ENCODE measurements at regions not wholly inside any gene's neighbourhood (a gene's known extent, or its start where the extent isn't known, plus 50 kb on each side); places are given as distances from the start of the nearest gene placed in this dataset.

DNA sequence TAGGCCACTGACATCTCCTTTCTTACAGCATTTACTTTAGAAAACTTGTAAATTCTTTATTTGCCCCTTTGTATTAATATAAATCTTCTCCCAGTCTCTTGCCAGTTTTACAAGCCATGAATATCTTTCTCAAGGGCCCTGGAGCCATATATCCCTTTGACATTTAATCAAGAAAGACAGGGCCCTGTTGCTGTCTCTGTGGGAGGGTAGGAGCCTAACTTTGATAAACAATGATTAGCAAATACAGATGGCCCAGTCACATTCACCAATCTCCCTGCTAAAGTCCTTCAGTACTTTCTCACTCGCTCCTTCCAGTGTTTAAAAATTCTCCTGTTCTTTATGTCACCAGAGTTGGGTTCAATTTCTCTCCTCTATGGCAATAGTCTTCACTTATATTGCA lies 479.8 kb upstream of the USP15 start:
- DNase-seq (no peak), ATAC-seq (replicated peaks) (no peak)
- Mint-ChIP-seq H3K4me1 (ENCODE audit: low read depth in 2 of 2) (no peaks in the 10 kb centered on the region), H3K27ac (no peak overlapping the region), H3K4me3 (no peak overlapping the region), H3K36me3 (ENCODE audit: insufficient read depth) (no peaks in the 10 kb centered on the region), H3K27me3 (no peaks in the 10 kb centered on the region), H3K9me3 (peaks cover 4 to 19% of the 10 kb centered on the region in 2 donors)

- ATAC-seq (replicated peaks): no peak
Measured at GRCh38 chr12:61781021-61781581, 479.1 kb upstream of the USP15 start.

GRCh38 chr12:61796846-61797245 lies 463.4 kb upstream of the USP15 start:
- peaks cover 0 to 4% of the 10 kb centered on the region in 2 donors for H3K9me3 Mint-ChIP-seq

More at GRCh38 chr12:61781021-61781581, 479.1 kb upstream of the USP15 start:
- DNase-seq: no peak
- H3K27ac Mint-ChIP-seq: no peak overlapping the region
- H3K27me3 Mint-ChIP-seq: no peaks in the 10 kb centered on the region
- H3K9me3 Mint-ChIP-seq: peaks cover 7 to 25% of the 10 kb centered on the region in 2 donors
- H3K4me3 Mint-ChIP-seq: no peak overlapping the region
- H3K36me3 Mint-ChIP-seq (ENCODE audit: insufficient read depth): no peaks in the 10 kb centered on the region
- H3K4me1 Mint-ChIP-seq (ENCODE audit: low read depth in 2 of 2): no peaks in the 10 kb centered on the region

DNA sequence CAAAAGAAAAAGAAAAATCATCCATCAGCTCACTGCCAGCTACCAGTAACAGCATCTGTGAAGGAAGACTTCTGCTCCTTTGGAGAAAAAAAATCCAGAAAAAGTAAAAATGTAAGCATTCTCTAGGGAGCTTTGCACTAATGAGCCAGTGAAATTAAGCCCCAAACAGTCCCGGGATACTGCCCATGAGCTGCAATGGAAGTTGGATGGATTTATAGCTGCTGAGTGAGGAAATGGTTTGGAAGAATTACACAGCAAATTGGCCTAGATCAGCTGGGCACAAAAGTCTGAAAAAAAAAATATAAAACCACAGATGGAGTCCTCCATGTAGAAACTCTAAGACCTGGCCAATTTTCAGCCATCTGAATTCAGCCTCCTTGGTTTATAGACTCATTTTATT lies 462.9 kb upstream of the USP15 start:
- ATAC-seq (replicated peaks): no peak
- Mint-ChIP-seq H3K27me3 (no peaks in the 10 kb centered on the region), H3K4me3 (no peak overlapping the region), H3K36me3 (ENCODE audit: insufficient read depth) (no peaks in the 10 kb centered on the region), H3K27ac (no peak overlapping the region), H3K4me1 (ENCODE audit: low read depth in 2 of 2) (no peaks in the 10 kb centered on the region), H3K9me3 (peaks cover 0 to 4% of the 10 kb centered on the region in 2 donors)
- no peak for DNase-seq

More at GRCh38 chr12:61796846-61797245, 463.4 kb upstream of the USP15 start:
- Mint-ChIP-seq H3K4me3 (no peak overlapping the region), H3K4me1 (ENCODE audit: low read depth in 2 of 2) (no peaks in the 10 kb centered on the region), H3K36me3 (ENCODE audit: insufficient read depth) (no peaks in the 10 kb centered on the region), H3K27ac (no peak overlapping the region), H3K27me3 (no peaks in the 10 kb centered on the region)
- ATAC-seq (replicated peaks): no peak
- DNase-seq: no peak

- Mint-ChIP-seq H3K27me3 (no peaks in the 10 kb centered on the region), H3K27ac (no peak overlapping the region), H3K36me3 (ENCODE audit: insufficient read depth) (no peaks in the 10 kb centered on the region), H3K9me3 (peaks cover 0 to 6% of the 10 kb centered on the region in 2 donors), H3K4me3 (no peak overlapping the region), H3K4me1 (ENCODE audit: low read depth in 2 of 2) (no peaks in the 10 kb centered on the region)
- DNase-seq (no peak), ATAC-seq (replicated peaks) (no peak)
Measured at GRCh38 chr12:61798778-61799177, 461.4 kb upstream of the USP15 start.

- H3K9me3 Mint-ChIP-seq: peaks cover 0 to 9% of the 10 kb centered on the region in 2 donors
- no peaks in the 10 kb centered on the region for H3K36me3 Mint-ChIP-seq (ENCODE audit: insufficient read depth)
- H3K4me3 Mint-ChIP-seq: no peak overlapping the region
- H3K27ac Mint-ChIP-seq: no peak overlapping the region
- H3K4me1 Mint-ChIP-seq (ENCODE audit: low read depth in 2 of 2): no peaks in the 10 kb centered on the region
- ATAC-seq (replicated peaks) (no peak), DNase-seq (no peak)
- no peaks in the 10 kb centered on the region for H3K27me3 Mint-ChIP-seq
Measured at GRCh38 chr12:61804301-61804700, 455.9 kb upstream of the USP15 start.

DNA sequence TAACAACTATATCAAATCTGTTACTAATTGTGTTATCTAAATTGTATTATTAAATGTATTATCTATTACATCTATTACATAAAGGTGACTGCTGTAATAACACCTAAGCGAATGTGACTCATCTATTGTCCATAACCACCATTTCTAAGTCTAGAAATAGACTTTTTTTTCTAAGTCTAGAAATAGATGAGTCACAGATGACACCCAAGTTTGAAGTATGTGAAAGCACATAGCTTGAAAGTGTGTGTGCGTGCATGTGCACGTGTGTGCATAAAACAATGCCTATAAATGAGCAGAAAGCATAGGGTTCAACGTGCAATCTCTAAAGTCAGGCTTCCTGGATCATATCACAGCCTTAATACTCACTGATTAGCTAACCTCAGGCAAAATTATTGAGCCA lies 451.3 kb upstream of the USP15 start:
- no peaks in the 10 kb centered on the region for H3K36me3 Mint-ChIP-seq (ENCODE audit: insufficient read depth)
- no peak overlapping the region for H3K4me3 Mint-ChIP-seq
- no peaks in the 10 kb centered on the region for H3K4me1 Mint-ChIP-seq (ENCODE audit: low read depth in 2 of 2)
- H3K27ac Mint-ChIP-seq: no peak overlapping the region
- ATAC-seq (replicated peaks) (no peak), DNase-seq (no peak)
- peaks cover 3 to 8% of the 10 kb centered on the region in 2 donors for H3K9me3 Mint-ChIP-seq
- no peaks in the 10 kb centered on the region for H3K27me3 Mint-ChIP-seq

DNA sequence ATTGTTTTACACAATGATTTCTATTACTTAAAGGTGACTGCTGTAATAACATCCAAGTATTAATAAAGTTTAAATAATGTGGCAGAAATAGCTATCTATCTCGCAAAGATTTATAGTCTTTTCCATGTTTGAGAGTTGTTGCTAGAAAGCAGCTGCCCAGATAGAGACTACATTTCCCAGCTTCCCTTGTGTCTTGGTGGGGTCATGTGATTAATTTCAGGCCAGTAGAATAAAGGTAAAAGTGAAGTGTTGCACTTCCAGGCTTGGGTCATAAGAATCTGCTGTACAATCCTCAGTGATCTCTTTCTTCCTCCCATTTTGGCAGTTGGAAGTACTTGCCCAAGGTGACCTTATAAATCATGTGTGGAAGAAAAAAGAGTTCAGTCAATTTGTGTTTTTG lies 449.7 kb upstream of the USP15 start:
- Mint-ChIP-seq H3K4me3 (no peak overlapping the region), H3K9me3 (peaks cover 11 to 16% of the 10 kb centered on the region in 2 donors), H3K36me3 (ENCODE audit: insufficient read depth) (no peaks in the 10 kb centered on the region), H3K27ac (no peak overlapping the region), H3K4me1 (ENCODE audit: low read depth in 2 of 2) (no peaks in the 10 kb centered on the region), H3K27me3 (no peaks in the 10 kb centered on the region)
- no peak for DNase-seq
- ATAC-seq (replicated peaks): no peak

GRCh38 chr12:61821381-61821780 lies 438.8 kb upstream of the USP15 start:
- ATAC-seq (replicated peaks) (no peak), DNase-seq (no peak)
- no peak overlapping the region for H3K27ac Mint-ChIP-seq

GRCh38 chr12:61823102-61823501 lies 437.1 kb upstream of the USP15 start:
- H3K27me3 Mint-ChIP-seq: no peaks in the 10 kb centered on the region
- H3K4me3 Mint-ChIP-seq: no peak overlapping the region
- no peak for ATAC-seq (replicated peaks)
- H3K9me3 Mint-ChIP-seq: peaks cover 11 to 18% of the 10 kb centered on the region in 2 donors
- no peaks in the 10 kb centered on the region for H3K36me3 Mint-ChIP-seq (ENCODE audit: insufficient read depth)
- H3K4me1 Mint-ChIP-seq (ENCODE audit: low read depth in 2 of 2): no peaks in the 10 kb centered on the region
- DNase-seq: no peak
- H3K27ac Mint-ChIP-seq: no peak overlapping the region

More at GRCh38 chr12:61821381-61821780, 438.8 kb upstream of the USP15 start:
- H3K4me3 Mint-ChIP-seq: no peak overlapping the region
- no peaks in the 10 kb centered on the region for H3K36me3 Mint-ChIP-seq (ENCODE audit: insufficient read depth)
- peaks cover 14 to 23% of the 10 kb centered on the region in 2 donors for H3K9me3 Mint-ChIP-seq
- H3K27me3 Mint-ChIP-seq: no peaks in the 10 kb centered on the region
- H3K4me1 Mint-ChIP-seq (ENCODE audit: low read depth in 2 of 2): no peaks in the 10 kb centered on the region

- peaks cover 0 to 2% of the 10 kb centered on the region in 2 donors for H3K9me3 Mint-ChIP-seq
- no peak overlapping the region for H3K4me3 Mint-ChIP-seq
- no peaks in the 10 kb centered on the region for H3K36me3 Mint-ChIP-seq (ENCODE audit: insufficient read depth)
- DNase-seq: no peak
- no peaks in the 10 kb centered on the region for H3K27me3 Mint-ChIP-seq
- no peak overlapping the region for H3K27ac Mint-ChIP-seq
- no peak for ATAC-seq (replicated peaks)
- no peaks in the 10 kb centered on the region for H3K4me1 Mint-ChIP-seq (ENCODE audit: low read depth in 2 of 2)
Measured at GRCh38 chr12:61846765-61847164, 413.4 kb upstream of the USP15 start.

- H3K27me3 Mint-ChIP-seq: no peaks in the 10 kb centered on the region
- no peak overlapping the region for H3K4me3 Mint-ChIP-seq
- H3K9me3 Mint-ChIP-seq: peaks cover 0 to 6% of the 10 kb centered on the region in 2 donors
- DNase-seq (no peak), ATAC-seq (replicated peaks) (no peak)
- H3K27ac Mint-ChIP-seq: no peak overlapping the region
- H3K4me1 Mint-ChIP-seq (ENCODE audit: low read depth in 2 of 2): no peaks in the 10 kb centered on the region
- H3K36me3 Mint-ChIP-seq (ENCODE audit: insufficient read depth): no peaks in the 10 kb centered on the region
Measured at GRCh38 chr12:61848893-61849292, 411.3 kb upstream of the USP15 start.

DNA sequence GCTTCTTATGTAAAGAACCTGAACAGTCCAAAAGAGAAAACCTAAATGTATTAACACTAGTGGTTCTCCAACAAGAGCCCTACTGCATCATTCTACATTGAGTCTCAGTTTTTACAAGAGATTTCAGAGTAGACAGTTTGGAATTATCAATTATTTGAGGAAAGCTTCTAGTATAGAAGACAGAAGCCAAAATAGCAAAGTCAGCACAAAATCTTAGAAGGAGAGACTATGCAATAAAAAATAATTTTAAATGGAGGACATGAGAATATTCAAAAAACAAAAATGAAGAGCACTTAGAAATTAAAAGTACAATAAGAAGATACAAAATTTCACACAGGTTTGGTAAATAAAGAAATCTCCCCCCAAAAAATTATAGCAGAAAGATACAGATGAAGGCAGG lies 406.3 kb upstream of the USP15 start:
- Mint-ChIP-seq H3K9me3 (peaks cover 3 to 9% of the 10 kb centered on the region in 2 donors), H3K36me3 (ENCODE audit: insufficient read depth) (no peaks in the 10 kb centered on the region), H3K4me1 (ENCODE audit: low read depth in 2 of 2) (no peaks in the 10 kb centered on the region), H3K27ac (no peak overlapping the region), H3K4me3 (no peak overlapping the region), H3K27me3 (no peaks in the 10 kb centered on the region)
- ATAC-seq (replicated peaks): no peak
- DNase-seq: no peak

GRCh38 chr12:61854902-61855301 lies 405.3 kb upstream of the USP15 start:
- no peaks in the 10 kb centered on the region for H3K27me3 Mint-ChIP-seq
- no peak for ATAC-seq (replicated peaks)
- H3K4me3 Mint-ChIP-seq: no peak overlapping the region
- H3K4me1 Mint-ChIP-seq (ENCODE audit: low read depth in 2 of 2): no peaks in the 10 kb centered on the region
- H3K27ac Mint-ChIP-seq: no peak overlapping the region
- DNase-seq: no peak
- peaks cover 3 to 9% of the 10 kb centered on the region in 2 donors for H3K9me3 Mint-ChIP-seq
- H3K36me3 Mint-ChIP-seq (ENCODE audit: insufficient read depth): no peaks in the 10 kb centered on the region

DNA sequence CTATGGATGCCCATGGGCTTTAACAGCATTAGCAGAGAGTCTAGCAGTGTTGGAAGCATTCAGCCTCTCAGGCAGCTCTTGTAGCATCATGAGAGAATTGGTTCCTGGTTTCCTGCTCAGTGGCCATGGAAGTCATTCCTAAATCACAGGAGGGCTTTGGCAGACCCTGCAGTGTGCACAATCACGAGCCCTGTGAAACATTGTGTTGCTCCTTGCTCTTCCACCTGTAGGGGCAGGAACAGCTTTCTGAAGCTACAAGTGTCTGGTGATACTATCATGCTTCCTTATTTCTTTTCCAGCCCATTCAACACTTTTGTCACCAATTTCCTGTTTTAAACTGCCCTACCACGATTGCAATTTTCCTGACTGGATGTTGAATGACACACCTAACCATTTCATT lies 402.2 kb upstream of the USP15 start:
- ATAC-seq (replicated peaks): no peak
- H3K27me3 Mint-ChIP-seq: no peaks in the 10 kb centered on the region

More for the DNA sequence above, 402.2 kb upstream of the USP15 start:
- H3K4me1 Mint-ChIP-seq (ENCODE audit: low read depth in 2 of 2): no peaks in the 10 kb centered on the region
- no peak overlapping the region for H3K27ac Mint-ChIP-seq
- no peak overlapping the region for H3K4me3 Mint-ChIP-seq
- H3K9me3 Mint-ChIP-seq: peaks cover 3 to 5% of the 10 kb centered on the region in 2 donors
- no peaks in the 10 kb centered on the region for H3K36me3 Mint-ChIP-seq (ENCODE audit: insufficient read depth)
- DNase-seq: no peak
